ENCODE measurements at regions not wholly inside any gene's neighbourhood (a gene's known extent, or its start where the extent isn't known, plus 50 kb on each side); places are given as distances from the start of the nearest gene placed in this dataset.

DNA sequence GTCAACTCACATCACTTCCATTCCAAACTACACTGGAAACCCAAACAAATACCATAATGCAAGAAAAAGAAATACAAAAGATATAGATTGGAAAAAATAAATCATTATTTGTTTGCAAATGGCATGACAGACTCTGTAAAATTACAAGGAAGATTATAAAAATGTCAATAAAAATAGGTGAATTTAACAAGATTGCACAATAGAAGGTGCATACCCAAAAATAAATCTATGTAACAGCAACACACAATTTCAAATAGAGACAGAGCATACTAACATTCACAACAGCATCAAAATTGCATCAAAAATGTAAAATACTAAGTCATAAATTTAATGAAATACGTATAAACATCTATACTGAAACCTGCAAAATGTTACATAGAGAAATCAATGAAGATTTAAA, 1140.0 kb upstream of the GJE1 start:
- Histone ChIP-seq H3K4me3 (no peak overlapping the region), H3K79me2 (ENCODE audit: insufficient read depth) (no peaks in the 10 kb centered on the region), H3K27ac (no peak overlapping the region), H3F3A (ENCODE audit: insufficient read depth) (no peaks in the 10 kb centered on the region), H3K27me3 (replicated peaks; ENCODE audit: insufficient read depth) (no peaks in the 10 kb centered on the region), H3K9me2 (ENCODE audit: insufficient read depth) (no peaks in the 10 kb centered on the region), H3K4me1 (ENCODE audit: insufficient read depth) (0 out of 2 replicates have a peak, but pooled peaks cover 4% of the 10 kb centered on the region), H3K36me3 (ENCODE audit: low read depth) (no peaks in the 10 kb centered on the region), H4K20me1 (ENCODE audit: insufficient read depth) (no peaks in the 10 kb centered on the region), H3K9me3 (ENCODE audit: low read depth) (no peaks in the 10 kb centered on the region), H3K4me2 (ENCODE audit: unreplicated experiment) (no peak overlapping the region), H2AFZ (no peak overlapping the region), H3K9ac (no peak overlapping the region)
- WGBS, 2 experiments (ENCODE audit: low coverage in 1 of 2, low lambda C conversion rate in 2 of 2, missing lambda C conversion rate in 2 of 2) = 77 to 85% methylated on average over 1 of the region's 1 CpG
- in situ Hi-C loops (cut with MboI) = no loop called here
- no peak for TF ChIP-seq EZH2phosphoT487 (IDR thresholded peaks at IDR 0.05; ENCODE audit: insufficient read depth, low read depth)
- TF ChIP-seq EZH2 (IDR thresholded peaks at IDR 0.05; ENCODE audit: insufficient read depth, poor library complexity, severe bottlenecking) = no peak
- no peak for DNase-seq

- H3K9ac ChIP-seq = no peak overlapping the region
- no peaks in the 10 kb centered on the region for H3K79me2 ChIP-seq (ENCODE audit: insufficient read depth)
- no peak overlapping the region for H2AFZ ChIP-seq
- H3K36me3 ChIP-seq (ENCODE audit: low read depth) = no peaks in the 10 kb centered on the region
- no peak overlapping the region for H3K4me2 ChIP-seq (ENCODE audit: unreplicated experiment)
- peaks cover 11% of the 10 kb centered on the region for H3K4me1 ChIP-seq (ENCODE audit: insufficient read depth)
- TF ChIP-seq EZH2phosphoT487 (IDR thresholded peaks at IDR 0.05; ENCODE audit: insufficient read depth, low read depth) (no peak), EZH2 (IDR thresholded peaks at IDR 0.05; ENCODE audit: insufficient read depth, poor library complexity, severe bottlenecking) (no peak)
- H4K20me1 ChIP-seq (ENCODE audit: insufficient read depth) = no peaks in the 10 kb centered on the region
- H3K27ac ChIP-seq = no peak overlapping the region
- H3K9me3 ChIP-seq (ENCODE audit: low read depth) = no peaks in the 10 kb centered on the region
- no peak for DNase-seq
- H3K9me2 ChIP-seq (ENCODE audit: insufficient read depth) = no peaks in the 10 kb centered on the region
- H3K27me3 ChIP-seq (replicated peaks; ENCODE audit: insufficient read depth) = no peaks in the 10 kb centered on the region
- no peaks in the 10 kb centered on the region for H3F3A ChIP-seq (ENCODE audit: insufficient read depth)
- H3K4me3 ChIP-seq = no peak overlapping the region
- in situ Hi-C loops (cut with MboI) = no loop called here
Measured at GRCh38 chr6:140988780-140989179, 1143.9 kb upstream of the GJE1 start.

- Histone ChIP-seq H3K27ac (no peak overlapping the region), H3K4me1 (ENCODE audit: insufficient read depth) (peaks cover 11% of the 10 kb centered on the region), H3K4me3 (no peak overlapping the region), H3K9me3 (ENCODE audit: low read depth) (no peaks in the 10 kb centered on the region), H3K27me3 (replicated peaks; ENCODE audit: insufficient read depth) (no peaks in the 10 kb centered on the region), H3K4me2 (ENCODE audit: unreplicated experiment) (no peak overlapping the region), H3K9me2 (ENCODE audit: insufficient read depth) (no peaks in the 10 kb centered on the region), H3K79me2 (ENCODE audit: insufficient read depth) (no peaks in the 10 kb centered on the region), H3K9ac (no peak overlapping the region), H3K36me3 (ENCODE audit: low read depth) (no peaks in the 10 kb centered on the region), H3F3A (ENCODE audit: insufficient read depth) (no peaks in the 10 kb centered on the region), H2AFZ (peak overlapping the region; percentile 32; the same call in 1 of the 2 replicates), H4K20me1 (ENCODE audit: insufficient read depth) (no peaks in the 10 kb centered on the region)
- no peak for TF ChIP-seq EZH2 (IDR thresholded peaks at IDR 0.05; ENCODE audit: insufficient read depth, poor library complexity, severe bottlenecking)
- no peak for TF ChIP-seq EZH2phosphoT487 (IDR thresholded peaks at IDR 0.05; ENCODE audit: insufficient read depth, low read depth)
- no peak for DNase-seq
- WGBS, 2 experiments (ENCODE audit: low coverage in 1 of 2, low lambda C conversion rate in 2 of 2, missing lambda C conversion rate in 2 of 2) = 81 to 94% methylated on average over 2 of the region's 2 CpGs
- in situ Hi-C loops (cut with MboI) = no loop called here
Measured at GRCh38 chr6:140987364-140988155, 1145.2 kb upstream of the GJE1 start.

DNA sequence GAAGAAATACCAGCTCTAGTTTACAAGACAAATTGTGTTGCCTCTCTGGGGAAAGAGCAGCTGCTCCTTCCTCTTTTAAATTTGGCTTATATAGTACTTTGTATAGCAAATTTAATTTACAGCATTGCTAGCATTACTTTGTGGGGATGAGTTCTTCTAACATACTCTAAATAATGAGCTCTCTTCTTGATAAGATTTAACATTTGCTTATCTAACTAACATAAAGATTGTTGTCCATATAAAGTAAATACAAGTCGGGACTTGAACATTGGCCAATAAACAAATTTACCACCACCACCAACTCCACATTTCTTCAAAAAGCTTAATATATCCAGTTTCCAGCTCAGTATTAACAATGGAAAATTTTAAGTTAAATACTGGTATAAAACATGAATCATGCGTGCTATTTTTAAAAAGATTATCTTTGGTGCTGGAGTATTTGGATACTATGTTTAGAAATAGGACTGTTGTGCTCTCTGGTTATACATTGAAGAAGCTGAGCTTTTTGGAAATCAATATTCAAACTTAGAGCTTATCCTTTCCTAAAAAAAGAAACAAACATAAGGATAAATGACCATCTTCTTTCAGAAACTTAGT, 1146.9 kb upstream of the GJE1 start:
- Histone ChIP-seq H3K27ac (no peak overlapping the region), H3K4me2 (ENCODE audit: unreplicated experiment) (no peak overlapping the region)

More for the DNA sequence above, 1146.9 kb upstream of the GJE1 start:
- in situ Hi-C loops (cut with MboI) = no loop called here
- Histone ChIP-seq H3K4me3 (no peak overlapping the region), H3K27me3 (replicated peaks; ENCODE audit: insufficient read depth) (no peaks in the 10 kb centered on the region), H3K9me3 (ENCODE audit: low read depth) (no peaks in the 10 kb centered on the region), H3K36me3 (ENCODE audit: low read depth) (no peaks in the 10 kb centered on the region), H4K20me1 (ENCODE audit: insufficient read depth) (no peaks in the 10 kb centered on the region), H3K9me2 (ENCODE audit: insufficient read depth) (no peaks in the 10 kb centered on the region), H3K79me2 (ENCODE audit: insufficient read depth) (no peaks in the 10 kb centered on the region), H3K9ac (no peak overlapping the region), H2AFZ (0 out of 2 replicates have a peak overlapping the region, but pooled peaks have one; percentile 26), H3K4me1 (ENCODE audit: insufficient read depth) (peaks cover 16% of the 10 kb centered on the region), H3F3A (ENCODE audit: insufficient read depth) (0 out of 2 replicates have a peak, but pooled peaks cover 3% of the 10 kb centered on the region)
- DNase-seq = no peak
- 88 to 93% methylated on average over 2 of the region's 2 CpGs for WGBS, 2 experiments (ENCODE audit: low coverage in 1 of 2, low lambda C conversion rate in 2 of 2, missing lambda C conversion rate in 2 of 2)
- TF ChIP-seq EZH2phosphoT487 (IDR thresholded peaks at IDR 0.05; ENCODE audit: insufficient read depth, low read depth) (no peak), EZH2 (IDR thresholded peaks at IDR 0.05; ENCODE audit: insufficient read depth, poor library complexity, severe bottlenecking) (no peak)

Data from GM23248 (cell line).